Fibroblast of lung (primary cell): ENCODE measurements at regions not wholly inside any gene's neighbourhood (a gene's known extent, or its start where the extent isn't known, plus 50 kb on each side); places are given as distances from the start of the nearest gene placed in this dataset.

ENCODE experiments used
- EZH2 ChIP-seq: IDR thresholded peaks from 2 replicates; pipeline ENCODE4 v1.5.1; 2012; ENCODE audit warnings: low read length, control low read depth, mild to moderate bottlenecking; ENCODE audit errors: missing control alignments
- TF ChIP-seq, protein P1 (sequence below), 2 donors: IDR thresholded peaks in 1 of 2; conservative IDR thresholded peaks in 1 of 2; 1 replicate in 1 of 2; 2 replicates in 1 of 2; pipeline ENCODE4 v1.5.1; 2011 to 2012; ENCODE audit warnings: low read length in 2 of 2, control low read depth in 1 of 2, inconsistent platforms in 1 of 2, low read depth in 1 of 2, mild to moderate bottlenecking in 1 of 2

DNA sequence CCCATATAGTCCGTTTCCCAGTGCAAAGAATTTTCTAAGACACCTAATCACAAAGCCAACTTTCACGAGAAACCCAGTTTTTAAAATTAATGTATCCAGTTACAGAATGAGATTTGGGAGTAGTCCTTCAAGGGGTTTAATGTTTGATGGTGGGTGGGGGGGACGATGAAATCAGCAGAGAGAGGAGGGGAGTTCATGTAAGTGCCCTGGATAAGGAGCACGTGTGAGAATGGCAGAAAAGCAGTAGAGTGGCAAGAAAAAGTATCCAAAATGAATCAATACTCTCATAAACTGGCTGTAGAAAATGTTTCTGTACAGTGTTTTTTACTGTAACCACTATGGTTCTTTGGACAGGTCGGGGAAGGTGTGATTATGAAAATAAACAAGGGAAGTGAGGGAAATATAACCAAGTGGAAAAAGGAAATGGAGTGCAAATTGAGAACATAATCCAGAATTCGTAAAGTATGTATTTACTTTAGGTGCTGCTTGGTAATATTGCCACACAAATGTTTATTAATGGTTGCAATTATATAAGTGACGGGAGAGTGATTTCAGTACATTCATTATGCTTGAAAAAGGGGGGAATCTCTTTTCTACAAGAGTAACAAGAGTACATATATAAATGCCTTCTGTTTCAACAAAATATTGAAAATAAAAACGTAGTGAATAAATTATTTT lies 118.7 kb upstream of the RRP15 start:
- TF ChIP-seq, protein P1, sequence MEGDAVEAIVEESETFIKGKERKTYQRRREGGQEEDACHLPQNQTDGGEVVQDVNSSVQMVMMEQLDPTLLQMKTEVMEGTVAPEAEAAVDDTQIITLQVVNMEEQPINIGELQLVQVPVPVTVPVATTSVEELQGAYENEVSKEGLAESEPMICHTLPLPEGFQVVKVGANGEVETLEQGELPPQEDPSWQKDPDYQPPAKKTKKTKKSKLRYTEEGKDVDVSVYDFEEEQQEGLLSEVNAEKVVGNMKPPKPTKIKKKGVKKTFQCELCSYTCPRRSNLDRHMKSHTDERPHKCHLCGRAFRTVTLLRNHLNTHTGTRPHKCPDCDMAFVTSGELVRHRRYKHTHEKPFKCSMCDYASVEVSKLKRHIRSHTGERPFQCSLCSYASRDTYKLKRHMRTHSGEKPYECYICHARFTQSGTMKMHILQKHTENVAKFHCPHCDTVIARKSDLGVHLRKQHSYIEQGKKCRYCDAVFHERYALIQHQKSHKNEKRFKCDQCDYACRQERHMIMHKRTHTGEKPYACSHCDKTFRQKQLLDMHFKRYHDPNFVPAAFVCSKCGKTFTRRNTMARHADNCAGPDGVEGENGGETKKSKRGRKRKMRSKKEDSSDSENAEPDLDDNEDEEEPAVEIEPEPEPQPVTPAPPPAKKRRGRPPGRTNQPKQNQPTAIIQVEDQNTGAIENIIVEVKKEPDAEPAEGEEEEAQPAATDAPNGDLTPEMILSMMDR (conservative IDR thresholded peaks at IDR 0.05 in 1 of 2, IDR thresholded peaks at IDR 0.05 in 1 of 2; ENCODE audit: low read depth in 1 of 2, low read length in 2 of 2), result no peak
- no peak for TF ChIP-seq EZH2
